HL-60 (cell line): ENCODE measurements at regions not wholly inside any gene's neighbourhood (a gene's known extent, or its start where the extent isn't known, plus 50 kb on each side); places are given as distances from the start of the nearest gene placed in this dataset.

Experiments
- GABPA ChIP-seq: IDR thresholded peaks from 2 replicates; pipeline ENCODE4 v1.6.1; 2012; ENCODE audit warnings: low read depth
- POLR2AphosphoS5 ChIP-seq: IDR thresholded peaks from 2 replicates; pipeline ENCODE4 v1.6.1; 2012; ENCODE audit warnings: low read depth
- REST ChIP-seq: IDR thresholded peaks from 2 replicates; pipeline ENCODE4 v1.6.1; 2012; ENCODE audit warnings: low read depth; ENCODE audit not compliant: insufficient replicate concordance
- TF ChIP-seq, protein P1 (sequence below): IDR thresholded peaks from one replicate; pipeline ENCODE4 v1.5.1; 2011; ENCODE audit warnings: low read length, control low read depth, inconsistent platforms; ENCODE audit not compliant: insufficient read depth

GRCh38 chr16:81180578-81180977, 57.9 kb upstream of the BCO1 start:
- TF ChIP-seq, protein P1, sequence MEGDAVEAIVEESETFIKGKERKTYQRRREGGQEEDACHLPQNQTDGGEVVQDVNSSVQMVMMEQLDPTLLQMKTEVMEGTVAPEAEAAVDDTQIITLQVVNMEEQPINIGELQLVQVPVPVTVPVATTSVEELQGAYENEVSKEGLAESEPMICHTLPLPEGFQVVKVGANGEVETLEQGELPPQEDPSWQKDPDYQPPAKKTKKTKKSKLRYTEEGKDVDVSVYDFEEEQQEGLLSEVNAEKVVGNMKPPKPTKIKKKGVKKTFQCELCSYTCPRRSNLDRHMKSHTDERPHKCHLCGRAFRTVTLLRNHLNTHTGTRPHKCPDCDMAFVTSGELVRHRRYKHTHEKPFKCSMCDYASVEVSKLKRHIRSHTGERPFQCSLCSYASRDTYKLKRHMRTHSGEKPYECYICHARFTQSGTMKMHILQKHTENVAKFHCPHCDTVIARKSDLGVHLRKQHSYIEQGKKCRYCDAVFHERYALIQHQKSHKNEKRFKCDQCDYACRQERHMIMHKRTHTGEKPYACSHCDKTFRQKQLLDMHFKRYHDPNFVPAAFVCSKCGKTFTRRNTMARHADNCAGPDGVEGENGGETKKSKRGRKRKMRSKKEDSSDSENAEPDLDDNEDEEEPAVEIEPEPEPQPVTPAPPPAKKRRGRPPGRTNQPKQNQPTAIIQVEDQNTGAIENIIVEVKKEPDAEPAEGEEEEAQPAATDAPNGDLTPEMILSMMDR: no peak
- TF ChIP-seq GABPA: no peak
- TF ChIP-seq REST: no peak
- TF ChIP-seq POLR2AphosphoS5: no peak
